Neutrophil (primary cell): ENCODE measurements at regions not wholly inside any gene's neighbourhood (a gene's known extent, or its start where the extent isn't known, plus 50 kb on each side); places are given as distances from the start of the nearest gene placed in this dataset.
"Not testable (repeated sequence)": the region's sequence is repeated elsewhere in the genome, so short reads cannot be mapped to it uniquely, and the experiment has no call there.

Experiments
- H3K27ac ChIP-seq: fragments of 200-600 bp; sonication (generic); 2 replicates; pipeline ENCODE4 v1.5.1; 2016; ENCODE audit warnings: mild to moderate bottlenecking, moderate library complexity
- H3K27me3 ChIP-seq: fragments of 200-600 bp; sonication (generic); 2 replicates; pipeline ENCODE4 v1.6.0; 2016; ENCODE audit warnings: mild to moderate bottlenecking
- H3K36me3 ChIP-seq: fragments of 200-600 bp; sonication (generic); 2 replicates; pipeline ENCODE4 v1.5.1; 2017
- H3K4me1 ChIP-seq, 2 experiments: fragments of 200-600 bp in 1 of 2; sonication (generic) in 1 of 2; 1 replicate in 1 of 2; 2 replicates in 1 of 2; pipeline versions ENCODE4 v1.5.1 to v1.6.1; 2013 to 2016; ENCODE audit warnings: low read depth in 1 of 2, low read length in 1 of 2, mild to moderate bottlenecking in 1 of 2, moderate library complexity in 1 of 2; ENCODE audit not compliant: control insufficient read depth in 1 of 2, insufficient read depth in 1 of 2
- H3K4me3 ChIP-seq, 2 experiments: fragments of 200-600 bp in 1 of 2; sonication (generic) in 1 of 2; 1 replicate in 1 of 2; 2 replicates in 1 of 2; pipeline ENCODE4 v1.5.1; 2013 to 2016; ENCODE audit warnings: low read depth in 1 of 2, low read length in 1 of 2, mild to moderate bottlenecking in 1 of 2, moderate library complexity in 1 of 2
- H3K9me3 ChIP-seq: fragments of 200-600 bp; sonication (generic); 2 replicates; pipeline ENCODE4 v1.5.1; 2016
- TF ChIP-seq, protein P1 (sequence below): fragments of 200-600 bp; sonication (generic); IDR thresholded peaks from 2 replicates; pipeline ENCODE4 v1.5.1; 2016; ENCODE audit warnings: antibody characterized with exemption

DNA sequence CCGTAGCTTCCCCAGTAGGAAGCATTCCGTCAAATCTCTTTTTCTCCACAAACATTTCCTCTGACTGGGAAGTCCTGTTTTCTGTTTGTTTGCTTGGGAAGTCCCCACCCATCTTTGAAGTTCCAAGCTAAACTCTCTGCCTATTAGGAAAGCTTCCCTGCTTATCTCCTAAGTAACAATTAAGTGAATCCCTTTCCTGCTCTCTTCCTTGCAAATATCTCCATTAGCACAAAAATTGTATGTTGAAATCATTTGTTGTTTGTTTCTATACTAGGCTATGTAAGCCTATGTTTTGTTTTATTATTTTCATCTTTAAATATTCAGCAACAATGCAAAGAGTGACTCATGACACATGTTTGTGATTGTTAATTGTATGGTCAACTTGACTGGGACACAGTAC lies 812.6 kb upstream of the LRATD1 start:
- H3K27me3 ChIP-seq = no peaks in the 10 kb centered on the region
- TF ChIP-seq, protein P1, sequence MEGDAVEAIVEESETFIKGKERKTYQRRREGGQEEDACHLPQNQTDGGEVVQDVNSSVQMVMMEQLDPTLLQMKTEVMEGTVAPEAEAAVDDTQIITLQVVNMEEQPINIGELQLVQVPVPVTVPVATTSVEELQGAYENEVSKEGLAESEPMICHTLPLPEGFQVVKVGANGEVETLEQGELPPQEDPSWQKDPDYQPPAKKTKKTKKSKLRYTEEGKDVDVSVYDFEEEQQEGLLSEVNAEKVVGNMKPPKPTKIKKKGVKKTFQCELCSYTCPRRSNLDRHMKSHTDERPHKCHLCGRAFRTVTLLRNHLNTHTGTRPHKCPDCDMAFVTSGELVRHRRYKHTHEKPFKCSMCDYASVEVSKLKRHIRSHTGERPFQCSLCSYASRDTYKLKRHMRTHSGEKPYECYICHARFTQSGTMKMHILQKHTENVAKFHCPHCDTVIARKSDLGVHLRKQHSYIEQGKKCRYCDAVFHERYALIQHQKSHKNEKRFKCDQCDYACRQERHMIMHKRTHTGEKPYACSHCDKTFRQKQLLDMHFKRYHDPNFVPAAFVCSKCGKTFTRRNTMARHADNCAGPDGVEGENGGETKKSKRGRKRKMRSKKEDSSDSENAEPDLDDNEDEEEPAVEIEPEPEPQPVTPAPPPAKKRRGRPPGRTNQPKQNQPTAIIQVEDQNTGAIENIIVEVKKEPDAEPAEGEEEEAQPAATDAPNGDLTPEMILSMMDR = no peak

GRCh38 chr2:13821255-13821880 lies 811.1 kb upstream of the LRATD1 start:
- no peak overlapping the region for H3K27ac ChIP-seq
- H3K27me3 ChIP-seq = no peaks in the 10 kb centered on the region
- TF ChIP-seq, protein P1 = no peak
- H3K36me3 ChIP-seq = no peaks in the 10 kb centered on the region
- H3K4me3 ChIP-seq = no peak overlapping the region
- H3K9me3 ChIP-seq = no peaks in the 10 kb centered on the region
- H3K4me1 ChIP-seq = no peaks in the 10 kb centered on the region

More for the DNA sequence above, 812.6 kb upstream of the LRATD1 start:
- Histone ChIP-seq H3K36me3 (no peaks in the 10 kb centered on the region), H3K4me1 (no peaks in the 10 kb centered on the region), H3K4me3 (no peak overlapping the region), H3K27ac (no peak overlapping the region), H3K9me3 (no peaks in the 10 kb centered on the region)

DNA sequence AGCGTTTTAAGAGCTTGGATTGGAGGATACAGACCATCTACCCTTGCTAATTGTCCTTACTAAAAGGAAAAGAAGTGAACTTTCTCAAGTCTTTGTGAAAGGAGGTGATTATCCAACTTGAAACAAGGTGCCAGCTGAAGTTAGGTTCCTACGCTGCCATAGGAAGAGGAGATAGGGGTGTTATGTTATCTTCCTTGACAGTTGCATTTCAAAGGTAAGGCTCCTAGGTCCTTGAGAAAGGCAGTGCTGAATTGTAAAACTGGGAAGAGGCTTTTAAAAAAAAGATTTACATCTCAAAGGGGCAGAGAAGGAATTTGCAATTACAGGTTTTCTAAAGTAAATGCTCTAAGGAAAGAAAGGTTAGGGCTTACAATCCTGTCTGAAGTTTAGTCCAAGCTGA lies 810.2 kb upstream of the LRATD1 start:
- H3K27me3 ChIP-seq = no peaks in the 10 kb centered on the region
- H3K27ac ChIP-seq = no peak overlapping the region
- H3K4me1 ChIP-seq = no peaks in the 10 kb centered on the region
- TF ChIP-seq, protein P1 = no peak
- H3K4me3 ChIP-seq = no peak overlapping the region
- H3K36me3 ChIP-seq = no peaks in the 10 kb centered on the region
- no peaks in the 10 kb centered on the region for H3K9me3 ChIP-seq

DNA sequence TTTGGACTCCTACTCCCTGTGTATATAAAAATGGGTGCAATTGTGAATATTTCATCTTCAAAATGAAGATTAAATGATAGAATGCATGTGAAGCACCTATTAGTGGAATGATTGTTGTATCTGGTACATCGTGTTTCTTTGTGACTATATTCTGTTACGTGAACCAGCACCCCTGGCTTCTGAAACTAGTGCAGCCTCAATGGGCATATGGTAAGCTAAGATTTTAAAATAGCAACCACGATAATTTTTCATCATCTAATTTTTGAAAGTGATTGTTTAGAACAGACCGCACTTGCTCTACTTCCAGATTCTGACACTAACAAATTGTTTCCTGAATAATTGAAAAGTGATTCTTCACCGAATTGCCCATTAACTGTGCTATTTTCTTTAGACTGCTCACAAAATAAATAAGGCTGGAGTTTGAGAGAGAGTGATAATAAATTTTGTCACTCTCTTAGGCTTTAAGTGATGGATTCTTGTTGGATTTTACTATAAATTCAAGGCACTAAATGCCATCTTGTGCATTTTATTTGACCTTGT lies 806.1 kb upstream of the LRATD1 start:
- no peaks in the 10 kb centered on the region for H3K36me3 ChIP-seq
- no peaks in the 10 kb centered on the region for H3K9me3 ChIP-seq
- no peaks in the 10 kb centered on the region for H3K4me1 ChIP-seq
- no peak overlapping the region for H3K4me3 ChIP-seq
- H3K27ac ChIP-seq = no peak overlapping the region
- TF ChIP-seq, protein P1 = no peak
- H3K27me3 ChIP-seq = no peaks in the 10 kb centered on the region

GRCh38 chr2:13858626-13859025 lies 773.9 kb upstream of the LRATD1 start:
- Histone ChIP-seq H3K4me3 (no peak overlapping the region), H3K27me3 (no peaks in the 10 kb centered on the region), H3K27ac (no peak overlapping the region), H3K4me1 (no peaks in the 10 kb centered on the region), H3K36me3 (no peaks in the 10 kb centered on the region), H3K9me3 (no peaks in the 10 kb centered on the region)
- TF ChIP-seq, protein P1 = no peak

DNA sequence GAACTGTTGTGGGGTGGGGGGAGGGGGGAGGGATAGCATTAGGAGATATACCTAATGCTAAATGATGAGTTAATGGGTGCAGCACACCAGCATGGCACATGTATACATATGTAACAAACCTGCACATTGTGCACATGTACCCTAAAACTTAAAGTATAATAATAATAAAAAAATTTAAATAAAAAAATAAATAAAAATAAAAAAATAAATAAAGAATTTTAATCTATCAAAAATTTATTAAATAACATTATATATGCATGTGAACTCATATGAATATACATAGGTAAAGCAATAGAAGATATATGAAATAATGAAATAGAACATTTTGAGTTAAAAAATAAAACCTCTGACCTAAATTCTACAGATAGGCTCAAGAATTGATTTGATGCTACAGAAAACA lies 764.2 kb upstream of the LRATD1 start:
- not testable (repeated sequence) for H3K4me1 ChIP-seq, H3K36me3 ChIP-seq, H3K27me3 ChIP-seq, H3K27ac ChIP-seq, H3K4me3 ChIP-seq, H3K9me3 ChIP-seq
